CD14-positive monocyte (primary cell): ENCODE measurements at regions not wholly inside any gene's neighbourhood (a gene's known extent, or its start where the extent isn't known, plus 50 kb on each side); places are given as distances from the start of the nearest gene placed in this dataset.

Source experiments
- DNase-seq, 3 donors: peaks; one replicate each; pipeline ENCODE4 v3.0.0-alpha.2; 2011 to 2022
- H2AFZ ChIP-seq: 2 replicates; pipeline ENCODE4 v1.6.0; 2012; ENCODE audit warnings: mild to moderate bottlenecking, low read depth, low read length, inconsistent platforms; ENCODE audit not compliant: insufficient read depth, poor library complexity, severe bottlenecking
- H3K27ac ChIP-seq, 2 donors: 1 replicate in 1 of 2; 2 replicates in 1 of 2; pipeline ENCODE4 v1.5.1; 2012 to 2013; ENCODE audit warnings: low read length in 2 of 2, control low read depth in 1 of 2, inconsistent platforms in 1 of 2, low read depth in 1 of 2, mild to moderate bottlenecking in 1 of 2
- H3K27me3 ChIP-seq, 2 donors: one replicate each; pipeline versions ENCODE4 v1.6.0 to v1.6.1; 2011 to 2013; ENCODE audit warnings: low read length in 2 of 2; ENCODE audit not compliant: control insufficient read depth in 2 of 2, insufficient read depth in 2 of 2
- H3K36me3 ChIP-seq, 2 donors: replicated peaks in 1 of 2; 1 replicate in 1 of 2; 2 replicates in 1 of 2; pipeline versions ENCODE4 v1.5.1 to v1.6.1; 2012 to 2013; ENCODE audit warnings: low read length in 2 of 2, control low read depth in 1 of 2, inconsistent platforms in 1 of 2, mild to moderate bottlenecking in 1 of 2; ENCODE audit not compliant: insufficient read depth in 2 of 2, control insufficient read depth in 1 of 2
- H3K4me1 ChIP-seq, 2 donors: 1 replicate in 1 of 2; 2 replicates in 1 of 2; pipeline versions ENCODE4 v1.5.1 to v1.6.1; 2012 to 2013; ENCODE audit warnings: low read length in 2 of 2, control low read depth in 1 of 2, inconsistent platforms in 1 of 2, mild to moderate bottlenecking in 1 of 2, moderate library complexity in 1 of 2; ENCODE audit not compliant: insufficient read depth in 2 of 2, control insufficient read depth in 1 of 2
- H3K4me2 ChIP-seq: replicated peaks from 2 replicates; pipeline ENCODE3; 2012; ENCODE audit warnings: low read length, moderate library complexity, mild to moderate bottlenecking; ENCODE audit not compliant: poor library complexity, severe bottlenecking; ENCODE audit errors: extremely low read depth
- H3K4me3 ChIP-seq, 3 experiments: fragments of 200-600 bp in 1 of 3; sonication (generic) in 1 of 3; replicated peaks in 1 of 3; 1 replicate in 2 of 3; 2 replicates in 1 of 3; pipeline ENCODE4 v1.5.1; 2011 to 2013; ENCODE audit warnings: low read length in 3 of 3, mild to moderate bottlenecking in 3 of 3, control low read depth in 2 of 3, low read depth in 2 of 3, inconsistent platforms in 1 of 3, moderate library complexity in 1 of 3
- H3K79me2 ChIP-seq: 2 replicates; pipeline ENCODE4 v1.6.0; 2012; ENCODE audit warnings: mild to moderate bottlenecking, control low read depth, inconsistent platforms, low read length, moderate library complexity; ENCODE audit not compliant: insufficient read depth
- H3K9ac ChIP-seq: 2 replicates; pipeline ENCODE4 v1.6.0; 2017; ENCODE audit warnings: low read length, mild to moderate bottlenecking; ENCODE audit not compliant: insufficient read depth, poor library complexity, severe bottlenecking
- H3K9me3 ChIP-seq, 2 donors: replicated peaks in 1 of 2; 1 replicate in 1 of 2; 2 replicates in 1 of 2; pipeline versions ENCODE4 v1.5.1 to v1.6.1; 2012 to 2013; ENCODE audit warnings: low read length in 2 of 2, control low read depth in 1 of 2; ENCODE audit not compliant: control insufficient read depth in 1 of 2, insufficient read depth in 1 of 2
- H4K20me1 ChIP-seq: 2 replicates; pipeline ENCODE4 v1.6.0; 2012; ENCODE audit warnings: mild to moderate bottlenecking, low read length, control low read depth, moderate library complexity; ENCODE audit not compliant: insufficient read depth
- H3K27ac Mint-ChIP-seq, 7 donors: one replicate each; pipeline ENCODE4 v1.8.0; 2020; ENCODE audit warnings: mild to moderate bottlenecking in 7 of 7, mixed read lengths in 7 of 7, moderate library complexity in 6 of 7, inconsistent platforms in 2 of 7
- H3K27me3 Mint-ChIP-seq, 3 donors: one replicate each; pipeline ENCODE4 v1.8.0; 2021 to 2022; ENCODE audit warnings: low read depth in 3 of 3, mild to moderate bottlenecking in 3 of 3, mixed read lengths in 3 of 3, moderate library complexity in 3 of 3, inconsistent platforms in 1 of 3
- H3K36me3 Mint-ChIP-seq, 2 donors: one replicate each; pipeline ENCODE4 v1.8.0; 2020; ENCODE audit warnings: mixed read lengths in 2 of 2, inconsistent platforms in 1 of 2, mild to moderate bottlenecking in 1 of 2
- H3K4me1 Mint-ChIP-seq: one replicate; pipeline ENCODE4 v1.8.0; 2020; ENCODE audit warnings: mild to moderate bottlenecking, mixed read lengths
- H3K4me3 Mint-ChIP-seq, 2 donors: one replicate each; pipeline ENCODE4 v1.8.0; 2020; ENCODE audit warnings: mild to moderate bottlenecking in 2 of 2, mixed read lengths in 2 of 2, moderate library complexity in 1 of 2
- H3K9me3 Mint-ChIP-seq, 7 donors: one replicate each; pipeline ENCODE4 v1.8.0; 2020 to 2022; ENCODE audit warnings: mixed read lengths in 7 of 7, mild to moderate bottlenecking in 6 of 7, moderate library complexity in 6 of 7, inconsistent platforms in 2 of 7
- CTCF ChIP-seq: fragments of 200-600 bp; IDR thresholded peaks from one replicate; pipeline ENCODE4 v1.8.0; 2022; ENCODE audit warnings: antibody characterized with exemption, mild to moderate bottlenecking
- WGBS: methylation state at CpG from one replicate; pipeline ENCODE4 v1.1.5; 2013; ENCODE audit warnings: missing lambda C conversion rate; ENCODE audit not compliant: insufficient coverage; 5-methylcytosine and 5-hydroxymethylcytosine counted together
- intact Hi-C, 2 donors: fragments of 100-400 bp; cut with micrococcal nuclease; formaldehyde crosslinking; loops; one replicate each; pipeline versions ENCODE4 v1.15.0 to v1.15.1; 2023

DNA sequence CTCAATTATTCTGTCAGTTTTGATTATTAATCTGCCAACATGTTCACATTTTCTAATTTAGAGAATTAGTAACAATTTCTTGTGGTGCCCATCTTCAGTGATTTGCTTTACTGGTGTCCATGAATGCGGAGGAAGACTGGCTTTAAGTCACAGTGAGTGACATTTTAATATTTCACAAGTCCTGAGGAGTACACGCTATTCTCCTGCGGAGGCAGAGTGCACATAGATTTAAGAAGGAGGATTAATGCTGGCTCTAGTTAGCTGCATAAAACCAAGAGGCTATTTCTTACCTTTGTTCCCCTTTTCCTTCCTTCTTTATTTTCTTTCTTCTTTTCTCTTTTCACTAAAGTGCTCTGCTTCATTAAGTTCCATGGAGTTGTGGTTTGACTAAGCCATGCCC, 495.2 kb upstream of the IGFBP7 start:
- no peaks in the 10 kb centered on the region for H3K36me3 Mint-ChIP-seq
- DNase-seq, result no peak
- no peaks in the 10 kb centered on the region for H3K4me1 ChIP-seq
- no peak overlapping the region for H3K4me2 ChIP-seq
- H3K27me3 Mint-ChIP-seq, result peaks cover 0 to 2% (median 0%) of the 10 kb centered on the region in 3 donors
- no peaks in the 10 kb centered on the region for H3K79me2 ChIP-seq
- no peaks in the 10 kb centered on the region for H3K9me3 ChIP-seq
- no peak overlapping the region for H3K4me3 Mint-ChIP-seq
- H3K9ac ChIP-seq, result no peak overlapping the region
- intact Hi-C loops, result no loop called here
- H3K36me3 ChIP-seq, result no peaks in the 10 kb centered on the region
- no peaks in the 10 kb centered on the region for H4K20me1 ChIP-seq
- no peak overlapping the region for H3K27ac Mint-ChIP-seq
- H3K27me3 ChIP-seq, result no peaks in the 10 kb centered on the region
- H2AFZ ChIP-seq, result no peak overlapping the region
- H3K27ac ChIP-seq, result no peak overlapping the region
- no peaks in the 10 kb centered on the region for H3K4me1 Mint-ChIP-seq
- peaks cover 0 to 3% (median 0%) of the 10 kb centered on the region in 7 donors for H3K9me3 Mint-ChIP-seq
- 100% methylated on average over 1 of the region's 3 CpGs for WGBS
- H3K4me3 ChIP-seq, result no peak overlapping the region
- TF ChIP-seq CTCF, result no peak

GRCh38 chr4:57602141-57602540, 492.0 kb upstream of the IGFBP7 start:
- Histone ChIP-seq H2AFZ (no peak overlapping the region), H3K9ac (no peak overlapping the region), H3K27me3 (no peaks in the 10 kb centered on the region), H3K4me2 (no peak overlapping the region), H3K36me3 (no peaks in the 10 kb centered on the region), H3K9me3 (no peaks in the 10 kb centered on the region), H3K79me2 (no peaks in the 10 kb centered on the region), H3K4me3 (no peak overlapping the region), H4K20me1 (no peaks in the 10 kb centered on the region), H3K27ac (no peak overlapping the region), H3K4me1 (no peaks in the 10 kb centered on the region)
- TF ChIP-seq CTCF, result no peak
- DNase-seq, result no peak
- H3K27me3 Mint-ChIP-seq, result no peaks in the 10 kb centered on the region
- no peaks in the 10 kb centered on the region for H3K4me1 Mint-ChIP-seq
- no peaks in the 10 kb centered on the region for H3K36me3 Mint-ChIP-seq
- WGBS, result no CpG with 5 or more reads among the region's 1 CpG
- no peak overlapping the region for H3K27ac Mint-ChIP-seq
- intact Hi-C loops, result no loop called here
- peaks cover 0 to 3% (median 0%) of the 10 kb centered on the region in 7 donors for H3K9me3 Mint-ChIP-seq
- no peak overlapping the region for H3K4me3 Mint-ChIP-seq
